SK-N-SH (cell line): ENCODE measurements at regions not wholly inside any gene's neighbourhood (a gene's known extent, or its start where the extent isn't known, plus 50 kb on each side); places are given as distances from the start of the nearest gene placed in this dataset.

Experiments
- CHD2 ChIP-seq: fragments of 150-350 bp; IDR thresholded peaks from 2 replicates; pipeline ENCODE4 v1.6.1; 2018; ENCODE audit warnings: low read length; ENCODE audit not compliant: partially characterized antibody
- CTCF ChIP-seq: fragments of 200-600 bp; sonication (generic); IDR thresholded peaks from 2 replicates; pipeline ENCODE4 v1.6.1; 2017; ENCODE audit warnings: antibody characterized with exemption, mild to moderate bottlenecking, moderate library complexity
- EP300 ChIP-seq, 2 experiments: IDR thresholded peaks; 2 replicates each; pipeline versions ENCODE4 v1.4.0 to v1.6.1; 2012; ENCODE audit warnings: borderline replicate concordance in 1 of 2, low read depth in 1 of 2, low read length in 1 of 2
- GABPA ChIP-seq: IDR thresholded peaks from 2 replicates; pipeline ENCODE4 v1.4.0; 2012; ENCODE audit warnings: low read depth, mild to moderate bottlenecking
- MAX ChIP-seq: IDR thresholded peaks from 2 replicates; pipeline ENCODE4 v1.4.0; 2012; ENCODE audit warnings: low read depth
- MXI1 ChIP-seq: IDR thresholded peaks from 2 replicates; pipeline ENCODE4 v1.6.1; 2012; ENCODE audit warnings: mild to moderate bottlenecking, low read depth, low read length, improper control_type of control experiment
- POLR2AphosphoS5 ChIP-seq: IDR thresholded peaks from 2 replicates; pipeline ENCODE4 v1.6.1; 2012; ENCODE audit warnings: low read depth, low read length
- RCOR1 ChIP-seq: fragments of 150-350 bp; IDR thresholded peaks from 2 replicates; pipeline ENCODE4 v1.6.1; 2017; ENCODE audit warnings: antibody characterized with exemption, low read length
- RFX5 ChIP-seq: IDR thresholded peaks from 2 replicates; pipeline ENCODE4 v1.6.1; 2012; ENCODE audit warnings: mild to moderate bottlenecking, improper control_type of control experiment, low read length
- TCF12 ChIP-seq: IDR thresholded peaks from 2 replicates; pipeline ENCODE4 v1.4.0; 2012

GRCh38 chr13:83086948-83087347 lies 795.3 kb downstream of the SLITRK1 start:
- no peak for TF ChIP-seq CTCF
- TF ChIP-seq EP300 (IDR thresholded peaks at IDR 0.05; ENCODE audit: borderline replicate concordance in 1 of 2, low read depth in 1 of 2, low read length in 1 of 2): no peak
- TF ChIP-seq POLR2AphosphoS5: no peak
- no peak for TF ChIP-seq MXI1
- TF ChIP-seq MAX: no peak
- no peak for TF ChIP-seq GABPA
- TF ChIP-seq RFX5: no peak
- TF ChIP-seq CHD2: no peak
- no peak for TF ChIP-seq TCF12
- TF ChIP-seq RCOR1: no peak
